ENCODE measurements at regions not wholly inside any gene's neighbourhood (a gene's known extent, or its start where the extent isn't known, plus 50 kb on each side); places are given as distances from the start of the nearest gene placed in this dataset.

DNA sequence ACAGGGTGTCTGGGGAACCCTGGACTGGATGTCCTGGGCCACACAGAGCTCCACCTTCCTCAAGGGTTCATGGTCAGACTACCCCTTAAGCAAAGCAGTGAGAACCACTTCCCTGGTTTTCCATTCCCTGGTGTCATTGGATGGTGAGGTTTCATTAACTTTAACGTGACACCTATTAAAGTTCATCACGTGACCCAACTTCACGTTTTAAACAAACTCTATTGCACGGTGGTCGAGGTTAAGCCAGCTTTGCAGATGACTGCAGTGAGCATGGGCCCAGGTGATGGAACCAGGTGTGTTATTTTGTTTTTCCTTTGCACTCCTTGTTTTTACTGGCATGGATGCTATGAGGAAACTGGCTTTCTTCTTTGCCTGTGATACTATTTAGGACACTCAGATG is 385.7 kb upstream of the IRX1 start:
- Histone ChIP-seq H3K9me3 (ENCODE audit: insufficient read depth in 2 of 2, low read depth in 1 of 2, low read length in 1 of 2) (no peaks in the 10 kb centered on the region), H2BK15ac (ENCODE audit: low read length) (no peak overlapping the region), H3K79me2 (ENCODE audit: control insufficient read depth in 1 of 2, insufficient read depth in 2 of 2, low read length in 2 of 2) (no peaks in the 10 kb centered on the region), H4K8ac (ENCODE audit: extremely low read depth, insufficient read depth, low read length) (no peak overlapping the region; the same call in 1 of the 2 replicates), H4K20me1 (replicated peaks in 1 of 2; ENCODE audit: control insufficient read depth in 1 of 2, insufficient read depth in 2 of 2, low read length in 2 of 2) (peaks cover 0 to 5% of the 10 kb centered on the region in 2 experiments), H3K27me3 (replicated peaks in 1 of 4; ENCODE audit: control insufficient read depth in 3 of 4, extremely low read depth in 1 of 4, insufficient read depth in 3 of 4, low read length in 3 of 4) (no peaks in the 10 kb centered on the region), H3K4ac (replicated peaks; ENCODE audit: insufficient read length, low read depth, low read length) (no peak overlapping the region), H2BK12ac (ENCODE audit: low read depth, low read length) (no peak overlapping the region), H3K56ac (replicated peaks; ENCODE audit: insufficient read length, low read depth, low read length) (no peak overlapping the region), H2BK20ac (ENCODE audit: low read length) (no peak overlapping the region), H3K18ac (ENCODE audit: extremely low read depth, low read length) (no peak overlapping the region), H3K9ac (replicated peaks in 1 of 4; ENCODE audit: extremely low read depth in 1 of 4, low read depth in 3 of 4, low read length in 3 of 4) (no peak overlapping the region), H3K79me1 (ENCODE audit: low read depth, low read length) (peaks cover 3% of the 10 kb centered on the region; the same call in 1 of the 2 replicates), H3K27ac (ENCODE audit: low read depth, low read length) (no peak overlapping the region), H4K91ac (replicated peaks; ENCODE audit: insufficient read length, low read length) (no peak overlapping the region), H3K4me1 (replicated peaks in 1 of 4; ENCODE audit: control insufficient read depth in 3 of 4, insufficient read depth in 4 of 4, low read length in 3 of 4) (no peaks in the 10 kb centered on the region), H3K4me2 (ENCODE audit: insufficient read depth in 1 of 2, low read depth in 2 of 2, low read length in 2 of 2) (no peak overlapping the region), H2BK5ac (ENCODE audit: low read depth, low read length) (no peak overlapping the region), H2AK5ac (ENCODE audit: low read depth, low read length) (no peak overlapping the region), H3K36me3 (ENCODE audit: control insufficient read depth in 2 of 4, insufficient read depth in 4 of 4, low read length in 3 of 4) (no peaks in the 10 kb centered on the region; a peak in 1 of 8 replicates), H2BK120ac (replicated peaks; ENCODE audit: low read depth, low read length) (no peak overlapping the region), H2AFZ (ENCODE audit: low read length) (no peak overlapping the region), H3K23me2 (ENCODE audit: low read depth, low read length) (peaks cover 8% of the 10 kb centered on the region; the same call in 1 of the 2 replicates), H3K14ac (ENCODE audit: insufficient read length) (no peak overlapping the region), H3K23ac (ENCODE audit: insufficient read length) (no peak overlapping the region), H3K4me3 (ENCODE audit: extremely low read depth in 1 of 4, insufficient read depth in 2 of 4, low read depth in 3 of 4, low read length in 4 of 4) (no peak overlapping the region), H4K5ac (ENCODE audit: insufficient read length, low read depth, low read length) (no peak overlapping the region)
- POLR2A ChIA-PET (ENCODE audit: partially characterized antibody) = no interaction called here
- CTCF ChIA-PET (ENCODE audit: partially characterized antibody) = no interaction called here
- WGBS, 2 experiments (ENCODE audit: extremely low coverage in 1 of 2, insufficient coverage in 1 of 2, insufficient read length in 1 of 2, insufficient replicate concordance in 2 of 2, low coverage in 1 of 2, low lambda C conversion rate in 2 of 2, missing lambda C conversion rate in 1 of 2) = 78% methylated on average over 5 of the region's 5 CpGs; no CpG with 5 or more reads in 1 of the 2 experiments
- FAIRE-seq = no peak
- DNase-seq (ENCODE audit: low read depth in 1 of 2, low spot score in 2 of 2) = no peak
- TF ChIP-seq, protein P1, sequence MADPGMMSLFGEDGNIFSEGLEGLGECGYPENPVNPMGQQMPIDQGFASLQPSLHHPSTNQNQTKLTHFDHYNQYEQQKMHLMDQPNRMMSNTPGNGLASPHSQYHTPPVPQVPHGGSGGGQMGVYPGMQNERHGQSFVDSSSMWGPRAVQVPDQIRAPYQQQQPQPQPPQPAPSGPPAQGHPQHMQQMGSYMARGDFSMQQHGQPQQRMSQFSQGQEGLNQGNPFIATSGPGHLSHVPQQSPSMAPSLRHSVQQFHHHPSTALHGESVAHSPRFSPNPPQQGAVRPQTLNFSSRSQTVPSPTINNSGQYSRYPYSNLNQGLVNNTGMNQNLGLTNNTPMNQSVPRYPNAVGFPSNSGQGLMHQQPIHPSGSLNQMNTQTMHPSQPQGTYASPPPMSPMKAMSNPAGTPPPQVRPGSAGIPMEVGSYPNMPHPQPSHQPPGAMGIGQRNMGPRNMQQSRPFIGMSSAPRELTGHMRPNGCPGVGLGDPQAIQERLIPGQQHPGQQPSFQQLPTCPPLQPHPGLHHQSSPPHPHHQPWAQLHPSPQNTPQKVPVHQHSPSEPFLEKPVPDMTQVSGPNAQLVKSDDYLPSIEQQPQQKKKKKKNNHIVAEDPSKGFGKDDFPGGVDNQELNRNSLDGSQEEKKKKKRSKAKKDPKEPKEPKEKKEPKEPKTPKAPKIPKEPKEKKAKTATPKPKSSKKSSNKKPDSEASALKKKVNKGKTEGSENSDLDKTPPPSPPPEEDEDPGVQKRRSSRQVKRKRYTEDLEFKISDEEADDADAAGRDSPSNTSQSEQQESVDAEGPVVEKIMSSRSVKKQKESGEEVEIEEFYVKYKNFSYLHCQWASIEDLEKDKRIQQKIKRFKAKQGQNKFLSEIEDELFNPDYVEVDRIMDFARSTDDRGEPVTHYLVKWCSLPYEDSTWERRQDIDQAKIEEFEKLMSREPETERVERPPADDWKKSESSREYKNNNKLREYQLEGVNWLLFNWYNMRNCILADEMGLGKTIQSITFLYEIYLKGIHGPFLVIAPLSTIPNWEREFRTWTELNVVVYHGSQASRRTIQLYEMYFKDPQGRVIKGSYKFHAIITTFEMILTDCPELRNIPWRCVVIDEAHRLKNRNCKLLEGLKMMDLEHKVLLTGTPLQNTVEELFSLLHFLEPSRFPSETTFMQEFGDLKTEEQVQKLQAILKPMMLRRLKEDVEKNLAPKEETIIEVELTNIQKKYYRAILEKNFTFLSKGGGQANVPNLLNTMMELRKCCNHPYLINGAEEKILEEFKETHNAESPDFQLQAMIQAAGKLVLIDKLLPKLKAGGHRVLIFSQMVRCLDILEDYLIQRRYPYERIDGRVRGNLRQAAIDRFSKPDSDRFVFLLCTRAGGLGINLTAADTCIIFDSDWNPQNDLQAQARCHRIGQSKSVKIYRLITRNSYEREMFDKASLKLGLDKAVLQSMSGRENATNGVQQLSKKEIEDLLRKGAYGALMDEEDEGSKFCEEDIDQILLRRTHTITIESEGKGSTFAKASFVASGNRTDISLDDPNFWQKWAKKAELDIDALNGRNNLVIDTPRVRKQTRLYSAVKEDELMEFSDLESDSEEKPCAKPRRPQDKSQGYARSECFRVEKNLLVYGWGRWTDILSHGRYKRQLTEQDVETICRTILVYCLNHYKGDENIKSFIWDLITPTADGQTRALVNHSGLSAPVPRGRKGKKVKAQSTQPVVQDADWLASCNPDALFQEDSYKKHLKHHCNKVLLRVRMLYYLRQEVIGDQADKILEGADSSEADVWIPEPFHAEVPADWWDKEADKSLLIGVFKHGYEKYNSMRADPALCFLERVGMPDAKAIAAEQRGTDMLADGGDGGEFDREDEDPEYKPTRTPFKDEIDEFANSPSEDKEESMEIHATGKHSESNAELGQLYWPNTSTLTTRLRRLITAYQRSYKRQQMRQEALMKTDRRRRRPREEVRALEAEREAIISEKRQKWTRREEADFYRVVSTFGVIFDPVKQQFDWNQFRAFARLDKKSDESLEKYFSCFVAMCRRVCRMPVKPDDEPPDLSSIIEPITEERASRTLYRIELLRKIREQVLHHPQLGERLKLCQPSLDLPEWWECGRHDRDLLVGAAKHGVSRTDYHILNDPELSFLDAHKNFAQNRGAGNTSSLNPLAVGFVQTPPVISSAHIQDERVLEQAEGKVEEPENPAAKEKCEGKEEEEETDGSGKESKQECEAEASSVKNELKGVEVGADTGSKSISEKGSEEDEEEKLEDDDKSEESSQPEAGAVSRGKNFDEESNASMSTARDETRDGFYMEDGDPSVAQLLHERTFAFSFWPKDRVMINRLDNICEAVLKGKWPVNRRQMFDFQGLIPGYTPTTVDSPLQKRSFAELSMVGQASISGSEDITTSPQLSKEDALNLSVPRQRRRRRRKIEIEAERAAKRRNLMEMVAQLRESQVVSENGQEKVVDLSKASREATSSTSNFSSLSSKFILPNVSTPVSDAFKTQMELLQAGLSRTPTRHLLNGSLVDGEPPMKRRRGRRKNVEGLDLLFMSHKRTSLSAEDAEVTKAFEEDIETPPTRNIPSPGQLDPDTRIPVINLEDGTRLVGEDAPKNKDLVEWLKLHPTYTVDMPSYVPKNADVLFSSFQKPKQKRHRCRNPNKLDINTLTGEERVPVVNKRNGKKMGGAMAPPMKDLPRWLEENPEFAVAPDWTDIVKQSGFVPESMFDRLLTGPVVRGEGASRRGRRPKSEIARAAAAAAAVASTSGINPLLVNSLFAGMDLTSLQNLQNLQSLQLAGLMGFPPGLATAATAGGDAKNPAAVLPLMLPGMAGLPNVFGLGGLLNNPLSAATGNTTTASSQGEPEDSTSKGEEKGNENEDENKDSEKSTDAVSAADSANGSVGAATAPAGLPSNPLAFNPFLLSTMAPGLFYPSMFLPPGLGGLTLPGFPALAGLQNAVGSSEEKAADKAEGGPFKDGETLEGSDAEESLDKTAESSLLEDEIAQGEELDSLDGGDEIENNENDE (IDR thresholded peaks at IDR 0.05; ENCODE audit: insufficient replicate concordance, low read length) = no peak
